ENCODE measurements at regions not wholly inside any gene's neighbourhood (a gene's known extent, or its start where the extent isn't known, plus 50 kb on each side); places are given as distances from the start of the nearest gene placed in this dataset.

- TF ChIP-seq CTCF (conservative IDR thresholded peaks at IDR 0.05) (no peak), ZFX (IDR thresholded peaks at IDR 0.05) (no peak)
These were observed 144.0 kb downstream of the RBMX2 start for GRCh38 chrX:130545796-130546195.
